GM06990 (cell line): ENCODE measurements at regions not wholly inside any gene's neighbourhood (a gene's known extent, or its start where the extent isn't known, plus 50 kb on each side); places are given as distances from the start of the nearest gene placed in this dataset.
A peak's percentile ranks its signal among the peaks of the same experiment; 100 is the strongest.
"Not testable (repeated sequence)": the region's sequence is repeated elsewhere in the genome, so short reads cannot be mapped to it uniquely, and the experiment has no call there.

Experiments used
- DNase-seq: peaks from one replicate; pipeline ENCODE4 v3.0.0-alpha.2; 2011; ENCODE audit not compliant: insufficient read length; ENCODE audit errors: extremely low read depth
- H3K27me3 ChIP-seq: replicated peaks from 2 replicates; pipeline ENCODE4 v1.6.0; 2011; ENCODE audit warnings: low read length; ENCODE audit not compliant: control insufficient read depth, insufficient read depth
- H3K36me3 ChIP-seq: 2 replicates; pipeline ENCODE4 v1.5.1; 2011; ENCODE audit warnings: low read length; ENCODE audit not compliant: control insufficient read depth, insufficient read depth
- H3K4me3 ChIP-seq: replicated peaks from 2 replicates; pipeline ENCODE4 v1.5.1; 2011; ENCODE audit warnings: low read depth, mild to moderate bottlenecking, control low read depth, low read length
- TF ChIP-seq, protein P1 (sequence below): IDR thresholded peaks from 2 replicates; pipeline ENCODE4 v1.5.1; 2011; ENCODE audit warnings: low read length, control low read depth, mild to moderate bottlenecking, inconsistent platforms; ENCODE audit not compliant: insufficient read depth, poor library complexity, severe bottlenecking

GRCh38 chr13:21282065-21282464 lies 105.6 kb downstream of the MRPL57 start:
- no peak for DNase-seq
- TF ChIP-seq, protein P1, sequence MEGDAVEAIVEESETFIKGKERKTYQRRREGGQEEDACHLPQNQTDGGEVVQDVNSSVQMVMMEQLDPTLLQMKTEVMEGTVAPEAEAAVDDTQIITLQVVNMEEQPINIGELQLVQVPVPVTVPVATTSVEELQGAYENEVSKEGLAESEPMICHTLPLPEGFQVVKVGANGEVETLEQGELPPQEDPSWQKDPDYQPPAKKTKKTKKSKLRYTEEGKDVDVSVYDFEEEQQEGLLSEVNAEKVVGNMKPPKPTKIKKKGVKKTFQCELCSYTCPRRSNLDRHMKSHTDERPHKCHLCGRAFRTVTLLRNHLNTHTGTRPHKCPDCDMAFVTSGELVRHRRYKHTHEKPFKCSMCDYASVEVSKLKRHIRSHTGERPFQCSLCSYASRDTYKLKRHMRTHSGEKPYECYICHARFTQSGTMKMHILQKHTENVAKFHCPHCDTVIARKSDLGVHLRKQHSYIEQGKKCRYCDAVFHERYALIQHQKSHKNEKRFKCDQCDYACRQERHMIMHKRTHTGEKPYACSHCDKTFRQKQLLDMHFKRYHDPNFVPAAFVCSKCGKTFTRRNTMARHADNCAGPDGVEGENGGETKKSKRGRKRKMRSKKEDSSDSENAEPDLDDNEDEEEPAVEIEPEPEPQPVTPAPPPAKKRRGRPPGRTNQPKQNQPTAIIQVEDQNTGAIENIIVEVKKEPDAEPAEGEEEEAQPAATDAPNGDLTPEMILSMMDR: no peak
- Histone ChIP-seq H3K36me3 (no peaks in the 10 kb centered on the region), H3K27me3 (no peaks in the 10 kb centered on the region), H3K4me3 (no peak overlapping the region)

DNA sequence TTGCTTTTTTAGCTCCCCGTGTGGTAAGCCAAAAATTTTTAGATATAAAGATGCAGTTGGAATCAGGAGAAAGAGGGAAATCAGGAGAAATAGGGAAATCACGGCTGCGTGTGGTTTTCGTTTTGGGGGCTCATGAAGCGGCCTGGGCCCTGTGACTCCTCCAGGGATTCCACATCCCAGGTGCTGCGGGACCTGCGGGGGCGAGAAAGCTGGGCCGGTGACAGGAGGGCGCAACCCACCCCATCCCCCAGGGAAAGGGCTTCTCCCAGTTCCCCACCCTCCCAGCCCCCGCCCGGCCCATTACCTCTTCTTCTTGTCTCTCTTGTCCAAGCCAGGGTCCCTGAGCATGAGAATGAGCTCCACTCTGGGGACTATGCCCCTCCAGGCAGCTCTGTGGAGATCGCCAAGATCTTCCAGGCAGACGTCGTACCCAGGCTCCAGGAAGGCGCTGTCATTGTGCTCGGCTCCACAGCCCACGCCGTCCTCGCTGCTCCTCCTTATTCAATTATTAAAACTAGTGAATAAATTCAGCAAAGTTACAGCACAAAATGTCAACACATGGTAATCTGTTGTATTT lies 111.0 kb downstream of the MRPL57 start:
- Histone ChIP-seq H3K36me3 (no peaks in the 10 kb centered on the region), H3K27me3 (no peaks in the 10 kb centered on the region), H3K4me3 (no peak overlapping the region)
- no peak for DNase-seq
- TF ChIP-seq, protein P1: no peak

- Histone ChIP-seq H3K27me3 (no peaks in the 10 kb centered on the region), H3K4me3 (no peak overlapping the region), H3K36me3 (no peaks in the 10 kb centered on the region)
- TF ChIP-seq, protein P1: no peak
- DNase-seq: no peak
These were observed 113.0 kb downstream of the MRPL57 start for GRCh38 chr13:21289475-21289874.

DNA sequence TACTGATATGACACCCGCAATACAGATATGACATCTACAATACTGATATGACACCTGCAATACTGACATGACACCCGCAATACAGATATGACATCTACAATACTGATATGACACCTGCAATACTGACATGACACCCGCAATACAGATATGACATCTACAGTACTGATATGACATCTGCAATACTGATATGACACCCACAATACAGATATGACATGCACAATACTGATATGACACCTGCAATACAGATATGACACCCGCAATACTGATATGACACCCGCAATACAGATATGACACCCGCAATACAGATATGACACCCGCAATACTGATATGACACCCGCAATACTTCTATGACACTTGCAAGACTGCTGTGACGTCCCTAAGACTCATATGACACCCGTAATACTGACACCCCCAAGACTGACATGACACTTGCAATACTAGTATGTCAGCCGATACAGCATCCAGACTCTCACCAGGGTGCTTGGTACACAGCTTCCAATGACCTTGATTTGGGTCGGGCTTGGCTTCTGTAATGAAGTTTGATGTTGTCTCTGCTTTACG lies 114.1 kb downstream of the MRPL57 start:
- not testable (repeated sequence) for DNase-seq, H3K27me3 ChIP-seq, H3K4me3 ChIP-seq

GRCh38 chr13:21291840-21292239 lies 115.4 kb downstream of the MRPL57 start:
- DNase-seq: no peak
- H3K27me3 ChIP-seq: no peaks in the 10 kb centered on the region
- H3K36me3 ChIP-seq: no peaks in the 10 kb centered on the region
- H3K4me3 ChIP-seq: no peak overlapping the region
- TF ChIP-seq, protein P1: no peak

More for the DNA sequence above, 114.1 kb downstream of the MRPL57 start:
- H3K36me3 ChIP-seq: not testable (repeated sequence)

- DNase-seq, H3K27me3 ChIP-seq, H3K36me3 ChIP-seq: not testable (repeated sequence)
- peak overlapping the region; percentile 90; the same call in 1 of the 2 replicates for H3K4me3 ChIP-seq
- TF ChIP-seq, protein P1: peak; percentile 69
These were observed 120.5 kb downstream of the MRPL57 start for GRCh38 chr13:21296991-21297390.
